NCI-H2227 treated with DMSO at 0.1 percent for 48 hours (cell line): ENCODE measurements at regions not wholly inside any gene's neighbourhood (a gene's known extent, or its start where the extent isn't known, plus 50 kb on each side); places are given as distances from the start of the nearest gene placed in this dataset.
"Not testable (repeated sequence)": the region's sequence is repeated elsewhere in the genome, so short reads cannot be mapped to it uniquely, and the experiment has no call there.

Experiments used
- DNase-seq: peaks from one replicate; lab custom pipeline; 2025; lab: John Stamatoyannopoulos, UW

- DNase-seq = no peak
These were observed 241.4 kb upstream of the DGKB start for GRCh38 chr7:15143936-15144335.

DNA sequence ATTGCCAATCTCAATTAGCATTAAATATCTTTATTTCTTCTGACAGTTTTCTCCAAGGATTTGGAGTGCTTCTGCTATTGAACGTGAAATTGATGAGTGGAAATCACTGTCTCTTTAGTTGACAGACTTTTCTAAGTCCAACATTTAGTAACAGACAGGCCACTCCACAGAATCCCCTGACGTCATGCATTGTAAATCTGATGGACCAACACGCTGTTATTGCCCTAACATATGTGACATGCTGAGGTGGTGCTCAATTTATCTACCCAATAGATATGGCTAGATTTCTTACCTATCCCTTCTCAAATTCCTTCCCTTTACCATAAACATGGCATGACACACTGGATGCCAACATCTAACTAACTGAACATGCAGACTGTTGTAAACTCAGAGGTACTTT is 240.6 kb upstream of the DGKB start:
- no peak for DNase-seq

DNA sequence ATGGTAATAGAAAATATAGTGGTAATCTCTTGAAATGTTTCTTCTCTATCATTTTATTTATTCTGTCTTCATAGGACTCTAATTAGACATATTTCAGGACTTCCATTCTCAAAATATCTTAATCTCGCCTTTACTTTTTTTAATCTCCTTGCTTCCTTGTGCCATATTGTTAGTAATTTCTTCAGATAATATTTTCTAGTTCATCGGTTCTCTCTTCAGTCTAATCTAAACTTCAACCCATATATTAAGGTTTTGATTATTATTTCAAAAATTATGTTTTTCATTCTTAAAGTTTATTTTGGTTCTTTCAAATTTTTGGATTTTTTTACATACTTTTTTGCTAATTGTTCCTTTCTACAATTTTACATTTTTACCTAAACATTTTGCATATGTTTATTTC is 237.9 kb upstream of the DGKB start:
- no peak for DNase-seq

- DNase-seq = no peak
These were observed 229.1 kb upstream of the DGKB start for GRCh38 chr7:15131661-15132060.

GRCh38 chr7:15130666-15131541 is 228.4 kb upstream of the DGKB start:
- DNase-seq = no peak

DNA sequence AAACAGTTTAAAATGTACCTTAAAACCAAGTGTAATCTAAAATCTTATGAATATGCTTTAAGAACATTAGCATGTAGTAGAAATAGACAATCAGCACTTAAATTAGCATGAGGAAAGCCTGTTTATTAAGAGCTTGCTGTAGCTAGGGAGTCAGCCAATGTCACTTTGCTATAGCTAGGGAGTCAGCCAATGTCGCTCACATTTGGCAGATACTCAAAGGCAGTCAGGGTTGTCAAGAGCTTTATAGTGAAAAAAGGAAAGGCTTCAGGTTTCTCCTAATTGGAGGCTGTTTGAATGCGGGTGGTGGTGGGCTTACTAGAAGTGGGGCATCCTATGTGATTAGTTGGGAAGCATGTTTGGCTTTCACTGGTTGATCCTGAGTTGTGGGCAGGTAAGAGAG is 226.2 kb upstream of the DGKB start:
- no peak for DNase-seq

DNA sequence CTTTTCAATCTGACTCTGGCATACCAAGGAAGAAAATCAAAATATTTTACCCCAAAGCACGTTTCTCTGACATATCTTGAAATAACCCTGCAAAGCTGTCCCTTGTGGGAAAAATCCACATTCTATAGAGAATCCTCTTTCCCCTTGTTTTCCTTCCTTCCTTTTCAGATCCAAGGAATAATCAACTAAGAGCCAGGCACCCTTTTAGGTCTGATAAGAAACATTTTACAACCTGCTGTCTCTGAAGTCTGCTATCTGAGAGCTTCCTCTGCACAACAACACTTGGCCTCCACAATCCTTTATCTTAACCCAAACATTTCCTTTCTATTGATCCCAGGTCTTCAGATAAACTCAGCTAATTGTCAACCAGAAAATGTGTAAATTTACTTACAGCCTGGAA is 224.1 kb upstream of the DGKB start:
- DNase-seq = not testable (repeated sequence)

GRCh38 chr7:15123901-15124300 is 221.3 kb upstream of the DGKB start:
- no peak for DNase-seq

DNA sequence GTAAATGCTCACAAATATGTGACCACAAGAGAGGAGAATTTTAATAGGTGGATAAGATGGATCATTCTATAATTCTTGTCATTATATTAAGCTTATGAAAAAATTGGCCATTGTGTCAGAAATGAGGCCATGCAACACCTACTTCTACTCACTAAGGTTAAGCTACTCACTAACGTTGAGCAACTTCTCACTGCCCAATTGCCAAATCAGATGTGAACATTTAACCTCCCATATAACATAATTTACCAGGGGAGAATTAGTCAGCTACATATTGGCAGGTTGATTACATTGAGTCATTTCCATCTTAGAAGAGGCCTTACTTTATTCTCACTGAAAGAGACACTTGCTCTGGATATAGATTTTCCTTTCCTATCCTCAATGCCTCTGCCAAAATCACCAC is 211.2 kb upstream of the DGKB start:
- no peak for DNase-seq

DNA sequence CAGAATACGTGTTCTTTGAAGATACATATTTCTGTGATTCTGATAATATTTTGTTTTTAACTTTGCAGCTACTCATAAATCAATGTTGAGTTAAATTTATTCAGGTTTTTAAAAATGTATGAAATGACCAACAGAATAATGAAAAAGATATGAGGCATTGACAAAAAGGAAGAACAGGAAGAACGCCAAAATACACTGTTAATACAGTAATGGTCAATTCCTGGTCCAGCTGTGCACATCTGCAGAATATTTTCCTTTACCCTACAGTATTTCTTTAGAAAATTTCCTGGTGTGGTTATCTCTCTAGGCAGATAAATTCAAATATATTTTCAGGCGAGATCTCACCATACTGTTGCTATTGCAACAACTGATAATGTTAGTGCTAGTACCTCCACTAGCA is 203.2 kb upstream of the DGKB start:
- no peak for DNase-seq

- no peak for DNase-seq
These were observed 202.0 kb upstream of the DGKB start for GRCh38 chr7:15104411-15105092.

GRCh38 chr7:15099074-15099473 is 196.5 kb upstream of the DGKB start:
- DNase-seq = no peak

DNA sequence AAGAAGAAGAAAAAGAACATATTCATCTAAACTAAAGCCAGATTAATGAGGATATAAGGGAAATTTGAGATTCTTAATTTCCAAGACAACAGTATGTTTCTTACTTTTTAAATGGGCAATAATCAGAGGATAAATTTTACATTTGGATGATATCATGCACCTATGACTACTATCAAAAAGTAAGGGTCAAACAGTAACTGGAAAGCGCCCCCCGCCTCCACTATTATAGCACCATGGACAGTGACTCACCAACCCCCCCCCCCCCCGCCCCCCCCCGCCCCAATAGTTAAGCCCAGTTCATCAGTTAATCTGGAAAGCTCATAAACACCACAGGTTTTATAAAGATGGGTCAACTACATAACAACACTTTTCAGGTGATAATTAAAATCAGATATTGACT is 194.3 kb upstream of the DGKB start:
- no peak for DNase-seq

DNA sequence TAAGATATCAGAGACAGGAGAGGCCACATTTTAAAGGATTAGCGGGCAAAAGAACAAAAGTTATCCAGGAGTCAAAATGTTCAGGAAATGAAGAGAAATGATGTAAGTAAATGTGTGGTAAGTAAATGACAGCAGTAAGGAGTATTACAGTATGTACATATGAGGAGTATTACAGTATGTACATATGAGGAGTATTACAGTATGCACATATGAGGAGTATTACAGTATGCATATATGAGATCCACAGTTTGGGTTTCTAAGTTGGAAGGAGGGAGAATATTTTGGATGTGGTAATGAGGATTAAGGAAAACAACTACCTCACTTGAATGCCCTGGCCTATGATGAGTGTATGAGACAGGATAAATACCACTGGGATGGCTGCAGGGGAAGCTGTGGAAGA is 192.4 kb upstream of the DGKB start:
- no peak for DNase-seq

- DNase-seq = no peak
These were observed 185.2 kb upstream of the DGKB start for GRCh38 chr7:15087771-15088170.

DNA sequence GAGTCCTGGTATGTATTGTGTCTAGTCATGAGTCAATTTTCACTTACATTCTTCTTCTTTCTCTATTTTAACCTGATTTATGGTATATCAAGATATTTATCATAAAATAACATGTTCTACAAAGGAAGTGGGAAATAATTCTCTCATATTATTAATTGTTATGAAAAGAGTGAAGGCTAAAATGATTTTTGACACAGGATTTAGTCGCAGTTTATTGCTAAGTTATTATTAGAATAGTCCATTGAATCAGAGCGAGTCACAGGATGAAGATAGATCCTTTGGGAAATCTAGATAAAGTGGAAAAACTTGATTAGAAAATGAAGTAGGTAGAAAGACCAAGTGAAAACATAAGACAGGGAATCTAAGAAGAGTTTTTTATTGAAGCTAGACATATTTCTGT is 184.3 kb upstream of the DGKB start:
- no peak for DNase-seq

DNA sequence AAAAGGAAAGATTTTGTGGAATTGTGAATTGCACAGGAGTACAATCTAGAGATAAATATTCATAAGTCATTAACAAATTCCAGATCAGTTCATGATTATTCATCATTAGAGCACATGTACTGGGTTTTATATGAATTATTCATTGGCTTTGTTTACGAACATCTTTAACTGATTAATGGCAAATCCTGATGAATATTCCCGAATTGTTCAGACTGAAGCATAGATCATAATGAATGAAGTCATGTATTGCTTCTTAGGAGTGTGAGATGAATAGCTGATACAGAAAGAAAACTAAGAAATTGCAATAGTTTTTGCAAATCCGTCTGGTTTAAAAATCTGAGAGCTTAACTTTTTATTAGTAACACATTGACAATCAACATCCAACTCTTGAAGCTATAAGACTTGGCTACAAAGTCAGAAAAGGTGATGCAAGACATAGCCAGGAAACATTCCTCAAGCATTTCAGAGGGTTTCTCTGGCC is 183.6 kb upstream of the DGKB start:
- DNase-seq = no peak

DNA sequence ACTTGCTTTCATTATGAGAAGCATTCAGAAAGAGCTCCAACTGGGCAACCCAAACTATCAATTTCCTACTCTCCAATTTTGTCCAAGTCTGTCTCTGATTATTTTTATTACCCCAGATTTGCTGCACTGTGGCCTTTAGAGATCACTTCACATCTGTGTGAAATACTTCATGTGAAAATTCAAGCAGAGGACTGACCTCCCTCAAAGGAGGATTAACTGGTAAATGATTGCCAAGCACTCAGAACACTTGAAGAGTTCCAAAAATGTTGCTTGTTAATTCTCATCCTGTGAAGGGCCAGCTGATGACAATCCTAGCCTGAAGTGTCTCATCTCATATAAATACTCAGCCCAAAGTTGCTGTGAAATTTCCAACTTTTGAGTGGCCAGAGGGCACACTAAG is 182.8 kb upstream of the DGKB start:
- no peak for DNase-seq

DNA sequence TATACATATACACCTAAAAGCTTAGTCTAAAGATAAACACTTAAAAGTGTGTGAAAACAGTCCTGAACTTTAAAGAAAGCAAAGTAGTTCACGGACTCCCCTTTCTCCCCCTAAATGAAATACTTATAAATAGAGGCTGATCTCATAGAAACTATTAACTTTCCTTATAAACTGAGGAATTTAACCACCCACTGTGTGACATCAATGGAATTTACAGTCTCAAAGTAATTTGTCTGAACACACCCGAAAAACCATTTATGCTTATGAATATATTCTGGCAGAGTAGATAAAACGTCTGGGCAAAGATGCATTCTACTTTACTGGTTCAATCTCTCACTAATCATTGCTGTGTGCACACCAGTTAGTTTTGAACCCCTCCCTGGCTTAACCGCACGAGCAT is 181.8 kb upstream of the DGKB start:
- no peak for DNase-seq

- no peak for DNase-seq
These were observed 179.3 kb upstream of the DGKB start for GRCh38 chr7:15081891-15082290.

DNA sequence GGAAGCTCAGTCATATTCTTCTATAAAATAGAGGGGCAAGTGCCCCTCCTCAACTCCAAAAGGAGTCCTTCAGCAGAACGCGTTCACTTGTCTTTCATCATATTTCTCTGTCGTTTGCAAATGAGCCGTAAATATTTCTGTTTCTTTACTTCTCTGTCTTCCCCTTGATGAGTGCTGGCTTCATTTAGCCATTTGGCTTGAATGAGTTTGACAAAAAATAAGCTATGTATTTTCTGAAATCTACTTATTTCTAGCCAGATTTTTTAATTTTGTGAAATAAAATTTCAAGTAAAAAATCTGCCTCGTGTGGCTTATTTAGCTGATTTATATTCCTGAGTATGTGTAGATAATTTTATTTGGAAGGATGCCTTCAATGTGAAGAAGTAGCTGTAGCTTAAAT is 170.8 kb upstream of the DGKB start:
- DNase-seq = no peak

GRCh38 chr7:15068324-15068723 is 165.8 kb upstream of the DGKB start:
- no peak for DNase-seq

- DNase-seq = no peak
These were observed 154.7 kb upstream of the DGKB start for GRCh38 chr7:15057272-15057671.

DNA sequence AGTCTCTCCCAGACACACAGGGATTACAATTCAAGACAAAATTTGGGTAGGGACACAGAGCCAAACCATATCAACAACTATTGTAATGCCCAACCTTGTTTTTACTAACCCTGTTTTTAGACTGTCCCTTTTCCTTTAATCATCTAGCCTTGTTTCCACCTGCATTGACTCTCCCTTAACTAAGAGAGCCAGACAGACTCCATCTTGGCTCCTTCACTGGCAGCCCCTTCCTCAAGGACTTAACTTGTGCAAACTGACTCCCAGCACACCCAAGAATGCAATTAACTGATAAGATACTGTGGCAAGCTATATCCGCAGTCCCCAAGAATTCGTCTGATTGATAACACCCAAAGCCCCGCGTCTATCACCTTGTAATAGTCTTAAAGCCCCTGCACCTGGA is 151.8 kb upstream of the DGKB start:
- not testable (repeated sequence) for DNase-seq
